HG03558 (cell line): ENCODE measurements at regions not wholly inside any gene's neighbourhood (a gene's known extent, or its start where the extent isn't known, plus 50 kb on each side); places are given as distances from the start of the nearest gene placed in this dataset.

Experiments used
- ATAC-seq: cut with Tn5 transposase; IDR thresholded peaks from one replicate; pipeline ENCODE4 v1.9.1; 2021; ENCODE audit warnings: moderate number of reproducible peaks; ENCODE audit not compliant: unreplicated experiment; ENCODE audit errors: extremely low read depth

- no peak for ATAC-seq
Measured at GRCh38 chr22:49107961-49108530, 719.6 kb downstream of the BRD1 start.

- no peak for ATAC-seq
Measured at GRCh38 chr22:49107561-49107960, 720.1 kb downstream of the BRD1 start.

GRCh38 chr22:49106842-49107152, 720.9 kb downstream of the BRD1 start:
- no peak for ATAC-seq

DNA sequence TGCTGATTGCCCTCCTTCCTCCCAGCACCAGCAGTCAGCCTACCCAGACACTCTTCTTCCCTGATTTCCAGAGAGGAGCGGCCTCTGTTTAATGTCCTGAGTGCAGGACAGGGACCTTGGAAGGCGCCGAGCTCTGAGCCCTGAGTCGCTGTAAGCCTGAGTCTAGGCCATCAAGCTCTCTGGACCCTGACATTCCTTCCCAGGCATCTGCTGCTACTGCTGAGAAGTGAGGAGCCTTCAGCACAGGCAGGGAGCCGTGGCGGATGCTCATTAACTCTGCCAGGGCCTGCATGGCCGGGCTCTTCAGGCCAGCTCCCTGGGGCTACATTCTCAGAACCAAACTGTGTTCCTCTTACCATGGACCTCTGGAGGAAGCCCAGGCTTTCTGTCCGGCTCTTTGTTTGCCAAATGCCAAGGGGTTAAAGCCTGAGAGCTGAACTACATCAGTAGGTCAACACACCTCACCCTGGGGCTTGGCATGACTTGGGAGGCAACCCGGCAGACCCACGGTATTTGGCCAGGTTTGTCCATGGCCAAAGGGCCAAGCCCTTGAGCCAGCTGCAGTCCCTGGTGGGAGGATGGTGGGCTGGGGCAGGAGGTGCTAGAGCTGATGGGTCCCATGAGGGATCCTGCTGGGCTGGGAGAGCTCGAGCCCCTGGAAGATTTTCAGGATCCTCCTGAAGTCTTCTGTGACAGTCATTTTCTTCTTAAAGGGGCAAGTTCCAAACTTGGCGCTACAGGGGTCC, 721.4 kb downstream of the BRD1 start:
- no peak for ATAC-seq

- no peak for ATAC-seq
Measured at GRCh38 chr22:49104434-49104833, 723.2 kb downstream of the BRD1 start.

GRCh38 chr22:49103314-49104059, 724.2 kb downstream of the BRD1 start:
- no peak for ATAC-seq

DNA sequence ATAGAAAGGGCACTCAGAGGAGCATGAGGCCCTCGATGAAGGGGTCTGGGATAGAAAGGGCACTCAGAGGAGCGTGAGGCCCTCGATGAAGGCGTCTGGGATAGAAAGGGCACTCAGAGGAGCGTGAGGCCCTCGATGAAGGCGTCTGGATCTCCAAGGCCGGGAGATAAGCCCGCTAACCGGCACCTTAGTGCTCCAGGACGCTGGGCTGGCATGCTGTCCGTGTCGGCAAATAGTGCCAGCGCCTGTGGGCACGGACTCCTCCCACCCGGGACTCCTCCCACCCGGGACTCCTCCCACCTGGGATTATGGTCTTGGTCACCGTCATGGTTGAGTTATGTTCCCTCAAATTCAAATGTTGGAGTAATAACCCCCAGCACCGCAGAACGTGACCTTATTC, 725.3 kb downstream of the BRD1 start:
- no peak for ATAC-seq

DNA sequence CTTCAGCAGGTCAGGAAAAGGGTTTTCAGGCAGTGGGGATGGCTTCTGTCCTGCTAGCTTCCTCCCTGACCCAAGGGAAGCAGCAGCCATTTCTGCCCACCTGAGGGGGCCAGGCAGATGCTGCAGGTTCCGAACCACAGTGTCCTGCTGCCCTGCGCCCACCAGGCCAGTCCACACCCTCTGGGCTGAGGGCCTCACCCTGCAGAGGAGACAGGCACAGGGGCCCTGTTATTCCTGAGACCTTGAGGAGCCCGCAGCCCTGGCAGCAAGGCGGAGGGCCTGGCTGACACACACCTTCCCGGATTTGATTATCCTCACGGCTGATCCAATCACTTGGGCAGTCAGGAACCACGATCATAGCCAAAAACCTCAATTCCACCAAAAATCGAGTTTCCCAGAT, 725.8 kb downstream of the BRD1 start:
- ATAC-seq: no peak

- no peak for ATAC-seq
Measured at GRCh38 chr22:49101225-49101624, 726.4 kb downstream of the BRD1 start.

DNA sequence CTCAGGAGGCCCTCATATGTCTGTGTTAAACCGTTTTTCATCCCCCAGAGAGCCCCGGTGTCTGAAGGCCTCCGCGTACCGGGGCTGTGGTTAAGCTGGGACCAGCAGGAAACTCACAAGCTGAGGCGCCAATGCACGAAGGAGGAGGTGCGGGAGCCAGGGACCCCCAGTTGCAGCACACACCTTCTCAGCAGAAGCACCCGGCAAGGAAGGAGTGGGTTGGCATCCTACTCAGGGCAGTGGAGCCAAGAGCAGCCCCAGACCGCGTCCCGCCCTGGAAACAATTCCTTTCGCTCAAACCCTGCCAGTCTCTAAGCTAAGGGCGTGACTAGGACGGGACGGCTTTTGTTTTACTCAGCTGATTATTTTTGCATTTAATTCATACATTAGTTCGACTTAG, 726.9 kb downstream of the BRD1 start:
- ATAC-seq: no peak

GRCh38 chr22:49100316-49100715, 727.4 kb downstream of the BRD1 start:
- ATAC-seq: no peak

DNA sequence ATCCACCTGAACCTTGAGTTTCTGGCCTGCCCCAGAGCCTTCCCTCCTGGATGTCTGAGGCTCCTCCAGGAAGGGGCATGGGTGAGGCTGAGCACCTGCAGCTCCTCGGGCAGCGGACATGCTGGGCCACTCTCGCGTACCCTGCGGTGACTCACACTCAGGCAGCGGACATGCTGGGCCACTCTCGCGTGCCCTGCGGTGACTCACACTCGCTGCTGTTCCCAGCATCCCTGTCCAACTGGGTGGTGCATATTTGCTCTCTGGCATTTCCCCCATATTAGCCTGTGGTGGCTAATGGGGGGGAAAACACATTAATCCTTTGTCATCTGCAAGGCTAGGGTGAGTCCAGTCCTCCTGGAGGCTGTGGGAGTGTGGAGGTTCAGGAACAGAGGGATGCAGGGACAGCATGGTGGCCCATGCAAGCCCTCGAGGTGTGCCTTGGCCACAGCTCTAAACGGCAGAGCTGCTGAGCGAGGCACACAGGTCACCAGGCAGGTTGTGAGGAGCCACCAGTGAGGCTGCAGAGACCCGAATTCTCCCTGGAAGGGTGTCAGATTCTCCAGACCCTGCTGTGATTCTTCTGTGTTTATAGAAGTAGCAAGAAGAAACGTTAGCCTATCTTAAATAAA, 728.1 kb downstream of the BRD1 start:
- no peak for ATAC-seq

- ATAC-seq: no peak
Measured at GRCh38 chr22:49099089-49099488, 728.6 kb downstream of the BRD1 start.

- ATAC-seq: no peak
Measured at GRCh38 chr22:49097966-49098365, 729.7 kb downstream of the BRD1 start.

DNA sequence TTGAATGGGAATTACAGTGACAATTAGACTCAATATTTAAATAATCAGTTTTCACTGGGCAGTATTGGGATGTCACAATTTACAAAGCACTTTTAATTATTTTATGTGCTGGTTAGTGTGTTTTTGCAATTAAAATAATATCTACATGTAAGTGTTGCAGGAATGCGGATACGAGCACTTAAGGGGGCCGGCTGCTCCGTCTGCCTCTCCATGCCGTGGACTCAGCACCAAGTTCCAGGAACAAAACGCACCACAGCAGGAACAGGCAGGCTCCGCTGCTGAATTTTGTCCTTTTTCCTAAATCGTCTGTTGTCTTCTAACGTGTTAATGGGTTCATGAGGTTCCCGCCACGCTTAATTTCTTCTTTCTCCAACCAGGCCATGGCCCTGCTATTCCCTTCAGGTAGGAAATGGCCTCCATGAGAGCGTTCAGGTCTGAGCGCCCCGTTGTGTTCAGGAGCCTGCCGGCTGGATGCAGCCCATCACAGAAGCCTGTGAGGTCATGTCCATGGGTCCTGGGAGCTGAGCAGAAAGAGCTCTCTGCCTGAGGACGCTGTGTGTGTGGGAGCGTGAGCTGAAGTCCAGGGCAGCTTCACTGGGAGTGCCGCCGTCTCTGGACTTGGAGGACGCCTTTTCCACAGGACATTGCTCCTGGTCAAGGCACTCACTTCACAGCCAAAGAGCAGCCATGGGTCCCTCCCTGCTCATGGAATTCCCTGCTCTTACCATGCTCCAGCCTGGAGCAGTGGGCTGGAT, 730.3 kb downstream of the BRD1 start:
- ATAC-seq: no peak

GRCh38 chr22:49096476-49096875, 731.2 kb downstream of the BRD1 start:
- ATAC-seq: no peak

DNA sequence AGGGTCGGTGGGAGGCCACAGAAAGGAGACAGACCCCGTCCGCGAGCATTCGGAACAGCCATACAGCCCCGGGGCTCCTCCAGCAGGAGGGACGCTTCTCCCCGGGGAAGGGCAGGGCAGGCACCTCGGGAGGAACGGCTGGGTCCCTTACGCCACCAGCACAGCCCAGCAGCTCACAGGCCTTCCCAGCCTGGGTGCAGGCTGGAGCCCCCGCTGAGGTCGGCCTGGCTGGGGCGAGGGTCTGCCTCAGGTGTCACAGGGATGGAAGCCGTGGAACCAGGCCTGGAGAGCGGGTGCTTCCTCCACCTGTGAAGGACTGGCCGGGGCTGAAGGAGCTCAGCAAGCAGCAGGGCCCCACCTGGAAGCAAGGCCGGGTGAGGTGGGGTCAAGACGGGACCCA, 732.3 kb downstream of the BRD1 start:
- no peak for ATAC-seq

DNA sequence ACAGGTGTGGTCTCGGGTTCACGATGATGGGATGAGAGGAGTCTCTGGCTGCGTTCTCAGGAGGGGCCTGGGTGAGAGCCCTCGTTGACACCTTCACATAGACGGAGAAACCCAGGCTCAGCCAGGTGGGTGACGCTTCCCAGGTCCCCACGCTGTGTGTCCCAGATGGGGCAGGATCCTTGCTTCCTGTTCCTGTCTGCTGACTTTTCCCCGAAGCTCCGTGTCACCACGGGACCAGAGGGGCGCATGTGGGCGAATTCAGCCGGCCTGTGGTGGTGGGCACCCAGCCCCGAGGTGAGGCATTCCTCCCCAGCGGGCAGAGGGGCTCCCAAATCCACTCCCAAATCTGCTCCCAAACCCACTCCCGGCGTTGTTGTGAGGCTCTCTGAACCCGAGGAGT, 732.8 kb downstream of the BRD1 start:
- no peak for ATAC-seq

GRCh38 chr22:49094151-49094550, 733.5 kb downstream of the BRD1 start:
- no peak for ATAC-seq

DNA sequence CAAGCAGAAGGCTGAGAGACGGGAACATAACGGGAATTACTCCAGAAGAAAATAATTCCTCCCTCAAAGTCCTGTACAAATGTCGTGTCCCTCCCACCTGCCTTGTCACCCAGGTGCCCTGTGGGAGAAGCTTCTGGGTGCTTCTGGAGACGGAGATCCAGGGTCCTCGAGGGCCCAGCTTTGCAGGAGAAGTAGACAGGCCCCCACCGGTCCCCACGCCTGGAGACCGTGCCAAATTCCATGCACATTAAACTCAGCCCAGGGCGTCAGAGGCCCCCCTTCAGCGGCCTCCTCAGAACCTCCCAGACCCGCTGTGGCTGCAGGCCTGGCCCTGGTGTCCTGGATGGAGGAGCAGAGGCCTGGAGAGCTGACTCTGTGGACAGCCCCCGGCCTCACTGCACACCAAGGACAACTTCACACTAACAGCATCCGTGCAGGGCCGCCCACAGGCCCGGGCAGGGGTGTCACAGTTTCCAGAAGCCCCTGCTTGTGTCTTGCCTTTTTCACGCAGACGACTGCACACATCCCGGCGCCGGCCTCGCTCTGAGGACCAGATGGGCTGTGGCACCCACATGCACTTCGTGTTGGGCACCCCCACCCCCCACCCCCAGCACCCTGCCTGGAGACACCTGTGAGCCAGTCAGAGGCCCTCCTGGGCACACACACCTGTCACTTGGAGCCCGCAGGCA, 734.3 kb downstream of the BRD1 start:
- ATAC-seq: no peak
